ENCODE measurements at regions not wholly inside any gene's neighbourhood (a gene's known extent, or its start where the extent isn't known, plus 50 kb on each side); places are given as distances from the start of the nearest gene placed in this dataset.

DNA sequence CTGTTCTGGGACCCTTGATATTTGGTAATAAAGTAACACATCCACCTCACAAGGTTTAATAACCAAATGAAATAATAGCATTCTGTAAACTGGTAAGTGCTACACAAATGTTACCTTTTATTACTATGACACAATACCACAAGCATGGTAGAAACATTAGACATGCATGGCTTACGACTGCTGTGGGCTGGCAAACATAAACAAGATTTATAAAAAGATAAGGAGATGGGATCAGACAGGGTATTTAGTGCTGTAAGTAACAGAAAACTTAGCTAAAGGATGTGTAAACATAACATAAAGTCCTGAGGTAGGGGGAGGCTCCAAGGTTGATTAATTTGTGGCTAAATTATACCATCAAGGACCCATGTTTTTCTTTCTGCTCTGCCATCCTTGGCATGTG, 212.6 kb downstream of the BARHL2 start (continued):
- TF ChIP-seq, protein P1, sequence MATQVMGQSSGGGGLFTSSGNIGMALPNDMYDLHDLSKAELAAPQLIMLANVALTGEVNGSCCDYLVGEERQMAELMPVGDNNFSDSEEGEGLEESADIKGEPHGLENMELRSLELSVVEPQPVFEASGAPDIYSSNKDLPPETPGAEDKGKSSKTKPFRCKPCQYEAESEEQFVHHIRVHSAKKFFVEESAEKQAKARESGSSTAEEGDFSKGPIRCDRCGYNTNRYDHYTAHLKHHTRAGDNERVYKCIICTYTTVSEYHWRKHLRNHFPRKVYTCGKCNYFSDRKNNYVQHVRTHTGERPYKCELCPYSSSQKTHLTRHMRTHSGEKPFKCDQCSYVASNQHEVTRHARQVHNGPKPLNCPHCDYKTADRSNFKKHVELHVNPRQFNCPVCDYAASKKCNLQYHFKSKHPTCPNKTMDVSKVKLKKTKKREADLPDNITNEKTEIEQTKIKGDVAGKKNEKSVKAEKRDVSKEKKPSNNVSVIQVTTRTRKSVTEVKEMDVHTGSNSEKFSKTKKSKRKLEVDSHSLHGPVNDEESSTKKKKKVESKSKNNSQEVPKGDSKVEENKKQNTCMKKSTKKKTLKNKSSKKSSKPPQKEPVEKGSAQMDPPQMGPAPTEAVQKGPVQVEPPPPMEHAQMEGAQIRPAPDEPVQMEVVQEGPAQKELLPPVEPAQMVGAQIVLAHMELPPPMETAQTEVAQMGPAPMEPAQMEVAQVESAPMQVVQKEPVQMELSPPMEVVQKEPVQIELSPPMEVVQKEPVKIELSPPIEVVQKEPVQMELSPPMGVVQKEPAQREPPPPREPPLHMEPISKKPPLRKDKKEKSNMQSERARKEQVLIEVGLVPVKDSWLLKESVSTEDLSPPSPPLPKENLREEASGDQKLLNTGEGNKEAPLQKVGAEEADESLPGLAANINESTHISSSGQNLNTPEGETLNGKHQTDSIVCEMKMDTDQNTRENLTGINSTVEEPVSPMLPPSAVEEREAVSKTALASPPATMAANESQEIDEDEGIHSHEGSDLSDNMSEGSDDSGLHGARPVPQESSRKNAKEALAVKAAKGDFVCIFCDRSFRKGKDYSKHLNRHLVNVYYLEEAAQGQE (IDR thresholded peaks at IDR 0.05; ENCODE audit: unreplicated experiment): no peak
- no peak for TF ChIP-seq NANOG (IDR thresholded peaks at IDR 0.05; ENCODE audit: borderline replicate concordance)
- TF ChIP-seq POLR2AphosphoS5 (IDR thresholded peaks at IDR 0.05; ENCODE audit: low read depth): no peak
- TF ChIP-seq EZH2phosphoT487 (IDR thresholded peaks at IDR 0.05; ENCODE audit: unreplicated experiment): no peak

DNA sequence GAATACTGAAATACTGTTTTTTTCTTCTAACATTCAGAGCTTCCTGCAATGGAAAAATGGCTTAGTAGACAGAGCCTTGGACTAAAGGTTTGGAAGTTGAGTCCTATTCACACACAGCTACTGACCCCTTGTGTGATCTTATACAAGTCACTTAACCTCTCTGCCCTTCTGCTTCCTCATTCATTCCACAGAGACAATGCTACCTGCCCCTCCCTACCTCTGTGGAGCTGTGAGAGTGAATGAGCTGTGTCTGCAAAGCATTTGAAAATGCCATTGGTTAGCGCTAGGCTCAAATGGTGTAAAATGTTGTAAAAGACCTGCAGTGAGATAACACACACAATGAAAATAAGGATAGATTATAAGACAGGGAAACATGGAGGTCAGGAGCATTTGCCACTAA, 214.4 kb downstream of the BARHL2 start:
- Histone ChIP-seq H3K4me1 (ENCODE audit: insufficient read depth) (peaks cover 22% of the 10 kb centered on the region), H3K27me3 (ENCODE audit: insufficient read depth) (no peaks in the 10 kb centered on the region), H3K9me2 (ENCODE audit: insufficient read depth) (no peaks in the 10 kb centered on the region), H3K4me2 (no peak overlapping the region), H3F3A (replicated peaks; ENCODE audit: low read depth) (no peaks in the 10 kb centered on the region), H3K36me3 (ENCODE audit: insufficient read depth) (no peaks in the 10 kb centered on the region), H2AFZ (no peak overlapping the region), H3K4me3 (no peak overlapping the region), H4K20me1 (replicated peaks; ENCODE audit: insufficient read depth) (no peaks in the 10 kb centered on the region), H3K79me2 (replicated peaks; ENCODE audit: insufficient read depth) (no peaks in the 10 kb centered on the region), H3K27ac (ENCODE audit: low read depth) (no peak overlapping the region)
- H3K9me3 Mint-ChIP-seq: no peaks in the 10 kb centered on the region
- H3K36me3 Mint-ChIP-seq (ENCODE audit: low read depth): no peaks in the 10 kb centered on the region
- ATAC-seq (peak; percentile 96), DNase-seq (ENCODE audit: low spot score) (peak; percentile 42)
- peaks cover 24% of the 10 kb centered on the region for H3K4me1 Mint-ChIP-seq
- H3K27me3 Mint-ChIP-seq (ENCODE audit: insufficient read depth, low read depth, poor library complexity): no peaks in the 10 kb centered on the region
- no peak overlapping the region for H3K4me3 Mint-ChIP-seq
- TF ChIP-seq, protein P2, sequence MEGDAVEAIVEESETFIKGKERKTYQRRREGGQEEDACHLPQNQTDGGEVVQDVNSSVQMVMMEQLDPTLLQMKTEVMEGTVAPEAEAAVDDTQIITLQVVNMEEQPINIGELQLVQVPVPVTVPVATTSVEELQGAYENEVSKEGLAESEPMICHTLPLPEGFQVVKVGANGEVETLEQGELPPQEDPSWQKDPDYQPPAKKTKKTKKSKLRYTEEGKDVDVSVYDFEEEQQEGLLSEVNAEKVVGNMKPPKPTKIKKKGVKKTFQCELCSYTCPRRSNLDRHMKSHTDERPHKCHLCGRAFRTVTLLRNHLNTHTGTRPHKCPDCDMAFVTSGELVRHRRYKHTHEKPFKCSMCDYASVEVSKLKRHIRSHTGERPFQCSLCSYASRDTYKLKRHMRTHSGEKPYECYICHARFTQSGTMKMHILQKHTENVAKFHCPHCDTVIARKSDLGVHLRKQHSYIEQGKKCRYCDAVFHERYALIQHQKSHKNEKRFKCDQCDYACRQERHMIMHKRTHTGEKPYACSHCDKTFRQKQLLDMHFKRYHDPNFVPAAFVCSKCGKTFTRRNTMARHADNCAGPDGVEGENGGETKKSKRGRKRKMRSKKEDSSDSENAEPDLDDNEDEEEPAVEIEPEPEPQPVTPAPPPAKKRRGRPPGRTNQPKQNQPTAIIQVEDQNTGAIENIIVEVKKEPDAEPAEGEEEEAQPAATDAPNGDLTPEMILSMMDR (conservative IDR thresholded peaks at IDR 0.05; ENCODE audit: low read depth in 2 of 2): 0 out of 4 replicates have a peak, but pooled peaks of 1 of the 2 experiments have one; percentile 7
- TF ChIP-seq, protein P3, sequence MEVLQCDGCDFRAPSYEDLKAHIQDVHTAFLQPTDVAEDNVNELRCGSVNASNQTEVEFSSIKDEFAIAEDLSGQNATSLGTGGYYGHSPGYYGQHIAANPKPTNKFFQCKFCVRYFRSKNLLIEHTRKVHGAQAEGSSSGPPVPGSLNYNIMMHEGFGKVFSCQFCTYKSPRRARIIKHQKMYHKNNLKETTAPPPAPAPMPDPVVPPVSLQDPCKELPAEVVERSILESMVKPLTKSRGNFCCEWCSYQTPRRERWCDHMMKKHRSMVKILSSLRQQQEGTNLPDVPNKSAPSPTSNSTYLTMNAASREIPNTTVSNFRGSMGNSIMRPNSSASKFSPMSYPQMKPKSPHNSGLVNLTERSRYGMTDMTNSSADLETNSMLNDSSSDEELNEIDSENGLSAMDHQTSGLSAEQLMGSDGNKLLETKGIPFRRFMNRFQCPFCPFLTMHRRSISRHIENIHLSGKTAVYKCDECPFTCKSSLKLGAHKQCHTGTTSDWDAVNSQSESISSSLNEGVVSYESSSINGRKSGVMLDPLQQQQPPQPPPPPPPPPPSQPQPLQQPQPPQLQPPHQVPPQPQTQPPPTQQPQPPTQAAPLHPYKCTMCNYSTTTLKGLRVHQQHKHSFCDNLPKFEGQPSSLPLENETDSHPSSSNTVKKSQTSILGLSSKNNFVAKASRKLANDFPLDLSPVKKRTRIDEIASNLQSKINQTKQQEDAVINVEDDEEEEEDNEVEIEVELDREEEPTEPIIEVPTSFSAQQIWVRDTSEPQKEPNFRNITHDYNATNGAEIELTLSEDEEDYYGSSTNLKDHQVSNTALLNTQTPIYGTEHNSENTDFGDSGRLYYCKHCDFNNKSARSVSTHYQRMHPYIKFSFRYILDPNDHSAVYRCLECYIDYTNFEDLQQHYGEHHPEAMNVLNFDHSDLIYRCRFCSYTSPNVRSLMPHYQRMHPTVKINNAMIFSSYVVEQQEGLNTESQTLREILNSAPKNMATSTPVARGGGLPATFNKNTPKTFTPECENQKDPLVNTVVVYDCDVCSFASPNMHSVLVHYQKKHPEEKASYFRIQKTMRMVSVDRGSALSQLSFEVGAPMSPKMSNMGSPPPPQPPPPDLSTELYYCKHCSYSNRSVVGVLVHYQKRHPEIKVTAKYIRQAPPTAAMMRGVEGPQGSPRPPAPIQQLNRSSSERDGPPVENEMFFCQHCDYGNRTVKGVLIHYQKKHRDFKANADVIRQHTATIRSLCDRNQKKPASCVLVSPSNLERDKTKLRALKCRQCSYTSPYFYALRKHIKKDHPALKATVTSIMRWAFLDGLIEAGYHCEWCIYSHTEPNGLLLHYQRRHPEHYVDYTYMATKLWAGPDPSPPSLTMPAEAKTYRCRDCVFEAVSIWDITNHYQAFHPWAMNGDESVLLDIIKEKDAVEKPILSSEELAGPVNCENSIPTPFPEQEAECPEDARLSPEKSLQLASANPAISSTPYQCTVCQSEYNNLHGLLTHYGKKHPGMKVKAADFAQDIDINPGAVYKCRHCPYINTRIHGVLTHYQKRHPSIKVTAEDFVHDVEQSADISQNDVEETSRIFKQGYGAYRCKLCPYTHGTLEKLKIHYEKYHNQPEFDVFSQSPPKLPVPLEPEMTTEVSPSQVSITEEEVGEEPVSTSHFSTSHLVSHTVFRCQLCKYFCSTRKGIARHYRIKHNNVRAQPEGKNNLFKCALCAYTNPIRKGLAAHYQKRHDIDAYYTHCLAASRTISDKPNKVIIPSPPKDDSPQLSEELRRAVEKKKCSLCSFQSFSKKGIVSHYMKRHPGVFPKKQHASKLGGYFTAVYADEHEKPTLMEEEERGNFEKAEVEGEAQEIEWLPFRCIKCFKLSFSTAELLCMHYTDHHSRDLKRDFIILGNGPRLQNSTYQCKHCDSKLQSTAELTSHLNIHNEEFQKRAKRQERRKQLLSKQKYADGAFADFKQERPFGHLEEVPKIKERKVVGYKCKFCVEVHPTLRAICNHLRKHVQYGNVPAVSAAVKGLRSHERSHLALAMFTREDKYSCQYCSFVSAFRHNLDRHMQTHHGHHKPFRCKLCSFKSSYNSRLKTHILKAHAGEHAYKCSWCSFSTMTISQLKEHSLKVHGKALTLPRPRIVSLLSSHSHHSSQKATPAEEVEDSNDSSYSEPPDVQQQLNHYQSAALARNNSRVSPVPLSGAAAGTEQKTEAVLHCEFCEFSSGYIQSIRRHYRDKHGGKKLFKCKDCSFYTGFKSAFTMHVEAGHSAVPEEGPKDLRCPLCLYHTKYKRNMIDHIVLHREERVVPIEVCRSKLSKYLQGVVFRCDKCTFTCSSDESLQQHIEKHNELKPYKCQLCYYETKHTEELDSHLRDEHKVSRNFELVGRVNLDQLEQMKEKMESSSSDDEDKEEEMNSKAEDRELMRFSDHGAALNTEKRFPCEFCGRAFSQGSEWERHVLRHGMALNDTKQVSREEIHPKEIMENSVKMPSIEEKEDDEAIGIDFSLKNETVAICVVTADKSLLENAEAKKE (CRISPR knock-in tag; IDR thresholded peaks at IDR 0.05): peak; percentile 26; the same call in 1 of the 2 replicates
- no peak for TF ChIP-seq EZH2 (IDR thresholded peaks at IDR 0.05; ENCODE audit: low read depth, unreplicated experiment)
- H3K27ac Mint-ChIP-seq: no peak overlapping the region

Data from GM23338 (cell line).